ENCODE measurements at regions not wholly inside any gene's neighbourhood (a gene's known extent, or its start where the extent isn't known, plus 50 kb on each side); places are given as distances from the start of the nearest gene placed in this dataset.

DNA sequence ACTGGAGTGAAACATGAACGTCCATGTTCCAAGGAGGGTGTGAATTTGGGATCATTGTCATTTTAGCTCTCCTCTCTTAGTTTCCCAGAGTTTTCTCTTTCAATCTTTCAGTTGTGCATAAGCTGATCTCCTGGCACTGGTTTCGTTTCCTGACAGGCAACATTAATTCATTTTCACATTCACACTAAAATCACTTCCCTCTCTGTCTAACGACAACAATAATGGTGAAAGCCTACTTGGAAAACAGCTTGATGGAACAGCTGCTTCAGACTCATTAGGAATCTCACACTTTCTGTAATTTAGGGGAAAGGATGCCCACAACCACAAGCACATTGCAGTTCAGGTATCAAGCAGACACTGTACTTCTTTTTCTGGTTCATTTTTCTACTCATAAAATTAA, 188.6 kb downstream of the TRIM36 start:
- DNase-seq = no peak
- Histone ChIP-seq H3K36me3 (no peaks in the 10 kb centered on the region), H3K4me3 (no peak overlapping the region), H3K4me1 (no peaks in the 10 kb centered on the region), H3K9me3 (no peaks in the 10 kb centered on the region), H3K27ac (no peak overlapping the region), H3K27me3 (no peaks in the 10 kb centered on the region)
- TF ChIP-seq, protein P1, sequence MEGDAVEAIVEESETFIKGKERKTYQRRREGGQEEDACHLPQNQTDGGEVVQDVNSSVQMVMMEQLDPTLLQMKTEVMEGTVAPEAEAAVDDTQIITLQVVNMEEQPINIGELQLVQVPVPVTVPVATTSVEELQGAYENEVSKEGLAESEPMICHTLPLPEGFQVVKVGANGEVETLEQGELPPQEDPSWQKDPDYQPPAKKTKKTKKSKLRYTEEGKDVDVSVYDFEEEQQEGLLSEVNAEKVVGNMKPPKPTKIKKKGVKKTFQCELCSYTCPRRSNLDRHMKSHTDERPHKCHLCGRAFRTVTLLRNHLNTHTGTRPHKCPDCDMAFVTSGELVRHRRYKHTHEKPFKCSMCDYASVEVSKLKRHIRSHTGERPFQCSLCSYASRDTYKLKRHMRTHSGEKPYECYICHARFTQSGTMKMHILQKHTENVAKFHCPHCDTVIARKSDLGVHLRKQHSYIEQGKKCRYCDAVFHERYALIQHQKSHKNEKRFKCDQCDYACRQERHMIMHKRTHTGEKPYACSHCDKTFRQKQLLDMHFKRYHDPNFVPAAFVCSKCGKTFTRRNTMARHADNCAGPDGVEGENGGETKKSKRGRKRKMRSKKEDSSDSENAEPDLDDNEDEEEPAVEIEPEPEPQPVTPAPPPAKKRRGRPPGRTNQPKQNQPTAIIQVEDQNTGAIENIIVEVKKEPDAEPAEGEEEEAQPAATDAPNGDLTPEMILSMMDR (IDR thresholded peaks at IDR 0.05) = no peak
- TF ChIP-seq POLR2A (IDR thresholded peaks at IDR 0.05) = no peak

DNA sequence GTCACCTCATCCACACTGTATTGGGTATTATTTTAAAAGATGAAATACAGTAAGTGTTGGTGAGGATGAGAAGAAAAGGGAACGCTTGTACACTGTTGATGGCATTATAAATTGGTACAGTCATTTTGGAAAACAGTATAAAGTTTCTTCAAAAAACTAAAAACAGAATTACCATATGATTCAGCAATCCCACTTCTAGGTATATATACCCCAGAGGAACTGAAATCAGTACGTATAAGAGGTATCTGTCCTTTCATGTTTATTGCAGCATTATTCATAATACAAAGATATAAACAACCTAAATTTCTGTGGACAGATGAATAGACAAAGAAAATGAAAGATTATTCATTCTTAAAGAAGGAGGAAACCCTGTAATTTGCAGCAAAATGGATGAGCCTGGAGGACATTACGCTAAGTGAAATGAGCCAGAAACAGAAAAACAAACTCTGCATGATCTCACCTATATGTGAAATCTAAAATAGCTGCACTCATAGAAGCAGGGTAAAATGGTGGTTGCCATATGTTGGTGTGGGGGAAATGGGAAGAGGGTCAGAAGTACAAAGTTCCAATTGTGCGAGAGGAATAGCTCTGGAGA, 191.6 kb downstream of the TRIM36 start:
- TF ChIP-seq POLR2A (IDR thresholded peaks at IDR 0.05) = no peak
- TF ChIP-seq, protein P1 (IDR thresholded peaks at IDR 0.05) = no peak
- no peaks in the 10 kb centered on the region for H3K27me3 ChIP-seq

DNA sequence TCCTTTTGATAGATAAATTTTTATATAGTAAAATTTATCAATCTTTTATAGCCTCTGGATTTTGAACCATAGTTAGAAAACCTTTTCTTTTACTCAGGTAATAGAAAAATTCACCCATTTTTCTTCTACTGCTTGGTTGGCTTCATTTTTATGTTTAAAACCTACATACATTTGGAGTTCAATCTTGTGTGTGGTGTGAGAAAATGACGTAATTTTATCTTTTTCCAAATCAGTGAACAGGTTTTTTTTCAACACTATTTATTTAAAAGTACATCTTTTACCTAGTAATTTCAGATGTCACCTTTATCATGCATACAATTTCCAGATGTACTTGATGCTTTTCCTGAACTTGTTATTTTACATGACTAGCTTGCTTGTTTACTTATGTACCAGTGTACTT, 200.2 kb downstream of the TRIM36 start:
- Histone ChIP-seq H3K4me1 (no peaks in the 10 kb centered on the region), H3K27me3 (no peaks in the 10 kb centered on the region), H3K4me3 (no peak overlapping the region), H3K36me3 (no peaks in the 10 kb centered on the region), H3K27ac (no peak overlapping the region), H3K9me3 (no peaks in the 10 kb centered on the region)
- DNase-seq = no peak
- TF ChIP-seq, protein P1 (IDR thresholded peaks at IDR 0.05) = no peak
- no peak for TF ChIP-seq POLR2A (IDR thresholded peaks at IDR 0.05)

More for the DNA sequence above, 191.6 kb downstream of the TRIM36 start:
- H3K36me3 ChIP-seq = no peaks in the 10 kb centered on the region
- no peak overlapping the region for H3K27ac ChIP-seq
- H3K4me1 ChIP-seq = no peaks in the 10 kb centered on the region
- no peak overlapping the region for H3K4me3 ChIP-seq
- DNase-seq = no peak
- H3K9me3 ChIP-seq = no peaks in the 10 kb centered on the region

- no peak for TF ChIP-seq POLR2A (IDR thresholded peaks at IDR 0.05)
- no peak for DNase-seq
Observed at GRCh38 chr5:114957384-114957783, 212.3 kb downstream of the TRIM36 start.

GRCh38 chr5:114953565-114953964, 216.1 kb downstream of the TRIM36 start:
- no peak for DNase-seq
- H3K4me1 ChIP-seq = no peaks in the 10 kb centered on the region
- no peaks in the 10 kb centered on the region for H3K27me3 ChIP-seq
- no peaks in the 10 kb centered on the region for H3K36me3 ChIP-seq
- H3K4me3 ChIP-seq = no peak overlapping the region
- TF ChIP-seq, protein P1 (IDR thresholded peaks at IDR 0.05) = no peak
- TF ChIP-seq POLR2A (IDR thresholded peaks at IDR 0.05) = no peak
- H3K27ac ChIP-seq = no peak overlapping the region
- H3K9me3 ChIP-seq = no peaks in the 10 kb centered on the region

More at GRCh38 chr5:114957384-114957783, 212.3 kb downstream of the TRIM36 start:
- no peaks in the 10 kb centered on the region for H3K27me3 ChIP-seq
- no peaks in the 10 kb centered on the region for H3K9me3 ChIP-seq
- H3K4me3 ChIP-seq = no peak overlapping the region
- H3K4me1 ChIP-seq = no peaks in the 10 kb centered on the region
- H3K36me3 ChIP-seq = no peaks in the 10 kb centered on the region
- no peak overlapping the region for H3K27ac ChIP-seq

GRCh38 chr5:114952876-114953275, 216.8 kb downstream of the TRIM36 start:
- H3K9me3 ChIP-seq = no peaks in the 10 kb centered on the region
- H3K36me3 ChIP-seq = no peaks in the 10 kb centered on the region
- DNase-seq = no peak
- H3K4me1 ChIP-seq = no peaks in the 10 kb centered on the region
- no peaks in the 10 kb centered on the region for H3K27me3 ChIP-seq
- no peak overlapping the region for H3K27ac ChIP-seq
- H3K4me3 ChIP-seq = no peak overlapping the region
- no peak for TF ChIP-seq POLR2A (IDR thresholded peaks at IDR 0.05)
- TF ChIP-seq, protein P1 (IDR thresholded peaks at IDR 0.05) = no peak
